ENCODE measurements at regions not wholly inside any gene's neighbourhood (a gene's known extent, or its start where the extent isn't known, plus 50 kb on each side); places are given as distances from the start of the nearest gene placed in this dataset.

GRCh38 chr20:12941025-12941424 lies 67.7 kb upstream of the SPTLC3 start:
- H3K27me3 ChIP-seq (replicated peaks in 1 of 4; ENCODE audit: control insufficient read depth in 3 of 4, extremely low read depth in 1 of 4, insufficient read depth in 3 of 4, low read length in 3 of 4), result no peaks in the 10 kb centered on the region
- no peak for FAIRE-seq
- TF ChIP-seq CEBPB (IDR thresholded peaks at IDR 0.05; ENCODE audit: low read depth, low read length), result no peak
- no peak for TF ChIP-seq NANOG (IDR thresholded peaks at IDR 0.05; ENCODE audit: insufficient read depth, low read depth, low read length, poor library complexity, severe bottlenecking)
- TF ChIP-seq EGR1 (IDR thresholded peaks at IDR 0.05; ENCODE audit: borderline replicate concordance, low read depth, low read length), result no peak
- no peak for TF ChIP-seq YY1 (IDR thresholded peaks at IDR 0.05; ENCODE audit: low read depth, low read length)
- no peak for TF ChIP-seq TEAD4 (IDR thresholded peaks at IDR 0.05; ENCODE audit: low read depth, low read length)
- TF ChIP-seq SP4 (IDR thresholded peaks at IDR 0.05; ENCODE audit: low read length), result no peak
- TF ChIP-seq CBX8 (IDR thresholded peaks at IDR 0.05; ENCODE audit: borderline replicate concordance, low read depth, low read length), result no peak
- TF ChIP-seq JUN (IDR thresholded peaks at IDR 0.05; ENCODE audit: low read depth, low read length), result no peak
- TF ChIP-seq EZH2 (IDR thresholded peaks at IDR 0.05; ENCODE audit: low read depth, low read length, severe bottlenecking), result no peak
- no peak for TF ChIP-seq SUZ12 (IDR thresholded peaks at IDR 0.05; ENCODE audit: low read length)
- TF ChIP-seq ATF2 (IDR thresholded peaks at IDR 0.05; ENCODE audit: low read length), result no peak
- TF ChIP-seq BRCA1 (IDR thresholded peaks at IDR 0.05; ENCODE audit: low read depth, low read length), result no peak
- H3K36me3 ChIP-seq (ENCODE audit: control insufficient read depth in 2 of 4, insufficient read depth in 4 of 4, low read length in 3 of 4), result no peaks in the 10 kb centered on the region
- H3K9me3 ChIP-seq (ENCODE audit: insufficient read depth in 2 of 2, low read depth in 1 of 2, low read length in 1 of 2), result no peaks in the 10 kb centered on the region
- DNase-seq (ENCODE audit: low read depth in 1 of 2, low spot score in 2 of 2), result no peak
- H3K14ac ChIP-seq (ENCODE audit: insufficient read length), result no peak overlapping the region
- H4K8ac ChIP-seq (ENCODE audit: extremely low read depth, insufficient read depth, low read length), result no peak overlapping the region
- no peak overlapping the region for H3K23ac ChIP-seq (ENCODE audit: insufficient read length)
- no peak overlapping the region for H4K91ac ChIP-seq (replicated peaks; ENCODE audit: insufficient read length, low read length)
- no peak overlapping the region for H2AK5ac ChIP-seq (ENCODE audit: low read depth, low read length)
- H2BK120ac ChIP-seq (replicated peaks; ENCODE audit: low read depth, low read length), result no peak overlapping the region
- POLR2A ChIA-PET (ENCODE audit: partially characterized antibody), result no interaction called here
- no peak overlapping the region for H3K4me3 ChIP-seq (ENCODE audit: extremely low read depth in 1 of 4, insufficient read depth in 2 of 4, low read depth in 3 of 4, low read length in 4 of 4)
- no peaks in the 10 kb centered on the region for H3K4me1 ChIP-seq (replicated peaks in 1 of 4; ENCODE audit: control insufficient read depth in 3 of 4, insufficient read depth in 4 of 4, low read length in 3 of 4)
- no peak overlapping the region for H4K5ac ChIP-seq (ENCODE audit: insufficient read length, low read depth, low read length)
- H2BK15ac ChIP-seq (ENCODE audit: low read length), result no peak overlapping the region
- no peaks in the 10 kb centered on the region for H3K79me1 ChIP-seq (ENCODE audit: low read depth, low read length)
- H3K27ac ChIP-seq (ENCODE audit: low read depth, low read length), result no peak overlapping the region
- no peaks in the 10 kb centered on the region for H3K23me2 ChIP-seq (ENCODE audit: low read depth, low read length)
- CTCF ChIA-PET (ENCODE audit: partially characterized antibody), result no interaction called here
- H3K4ac ChIP-seq (replicated peaks; ENCODE audit: insufficient read length, low read depth, low read length), result no peak overlapping the region
- no peak overlapping the region for H2BK12ac ChIP-seq (ENCODE audit: low read depth, low read length)
- no peaks in the 10 kb centered on the region for H4K20me1 ChIP-seq (replicated peaks in 1 of 2; ENCODE audit: control insufficient read depth in 1 of 2, insufficient read depth in 2 of 2, low read length in 2 of 2)
- H3K4me2 ChIP-seq (ENCODE audit: insufficient read depth in 1 of 2, low read depth in 2 of 2, low read length in 2 of 2), result no peak overlapping the region
- no peak overlapping the region for H3K18ac ChIP-seq (ENCODE audit: extremely low read depth, low read length)
- H2BK5ac ChIP-seq (ENCODE audit: low read depth, low read length), result no peak overlapping the region
- no peak overlapping the region for H2BK20ac ChIP-seq (ENCODE audit: low read length)
- no peak overlapping the region for H3K56ac ChIP-seq (replicated peaks; ENCODE audit: insufficient read length, low read depth, low read length)
- no peaks in the 10 kb centered on the region for H3K79me2 ChIP-seq (ENCODE audit: control insufficient read depth in 1 of 2, insufficient read depth in 2 of 2, low read length in 2 of 2)
- 100% methylated on average over 1 of the region's 1 CpG; no CpG with 5 or more reads in 1 of the 2 experiments for WGBS, 2 experiments (ENCODE audit: extremely low coverage in 1 of 2, insufficient coverage in 1 of 2, insufficient read length in 1 of 2, insufficient replicate concordance in 2 of 2, low coverage in 1 of 2, low lambda C conversion rate in 2 of 2, missing lambda C conversion rate in 1 of 2)
- H3K9ac ChIP-seq (replicated peaks in 1 of 4; ENCODE audit: extremely low read depth in 1 of 4, low read depth in 3 of 4, low read length in 3 of 4), result no peak overlapping the region
- no peak overlapping the region for H2AFZ ChIP-seq (ENCODE audit: low read length)

Measured in H1 (cell line).